GM10266 (cell line): ENCODE measurements at regions not wholly inside any gene's neighbourhood (a gene's known extent, or its start where the extent isn't known, plus 50 kb on each side); places are given as distances from the start of the nearest gene placed in this dataset.

ENCODE experiments used
- DNase-seq: peaks from one replicate; pipeline ENCODE4 v3.0.0; 2012; ENCODE audit errors: extremely low spot score
- TF ChIP-seq, protein P1 (sequence below): IDR thresholded peaks from 2 replicates; pipeline ENCODE4 v1.5.1; 2012; ENCODE audit warnings: mild to moderate bottlenecking, low read depth; ENCODE audit not compliant: control insufficient read depth, insufficient read depth; ENCODE audit errors: missing control alignments

DNA sequence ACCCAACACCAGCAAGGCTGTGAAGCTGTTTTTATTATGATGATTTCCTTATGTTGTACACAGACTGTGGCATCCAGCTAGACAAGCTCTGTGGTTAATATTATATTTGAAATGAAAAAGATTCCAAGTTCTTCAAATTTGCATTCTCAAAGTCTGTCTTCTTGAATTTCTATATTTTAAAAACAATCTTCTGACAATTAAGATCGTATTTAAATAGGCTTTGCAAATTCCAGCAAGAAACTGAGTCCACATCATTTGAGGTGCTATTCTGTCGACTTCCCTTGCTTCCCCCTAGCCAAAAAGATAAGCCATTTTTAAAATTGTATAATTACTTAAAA is 73.1 kb upstream of the TOMM7 start:
- TF ChIP-seq, protein P1, sequence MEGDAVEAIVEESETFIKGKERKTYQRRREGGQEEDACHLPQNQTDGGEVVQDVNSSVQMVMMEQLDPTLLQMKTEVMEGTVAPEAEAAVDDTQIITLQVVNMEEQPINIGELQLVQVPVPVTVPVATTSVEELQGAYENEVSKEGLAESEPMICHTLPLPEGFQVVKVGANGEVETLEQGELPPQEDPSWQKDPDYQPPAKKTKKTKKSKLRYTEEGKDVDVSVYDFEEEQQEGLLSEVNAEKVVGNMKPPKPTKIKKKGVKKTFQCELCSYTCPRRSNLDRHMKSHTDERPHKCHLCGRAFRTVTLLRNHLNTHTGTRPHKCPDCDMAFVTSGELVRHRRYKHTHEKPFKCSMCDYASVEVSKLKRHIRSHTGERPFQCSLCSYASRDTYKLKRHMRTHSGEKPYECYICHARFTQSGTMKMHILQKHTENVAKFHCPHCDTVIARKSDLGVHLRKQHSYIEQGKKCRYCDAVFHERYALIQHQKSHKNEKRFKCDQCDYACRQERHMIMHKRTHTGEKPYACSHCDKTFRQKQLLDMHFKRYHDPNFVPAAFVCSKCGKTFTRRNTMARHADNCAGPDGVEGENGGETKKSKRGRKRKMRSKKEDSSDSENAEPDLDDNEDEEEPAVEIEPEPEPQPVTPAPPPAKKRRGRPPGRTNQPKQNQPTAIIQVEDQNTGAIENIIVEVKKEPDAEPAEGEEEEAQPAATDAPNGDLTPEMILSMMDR: no peak
- DNase-seq: no peak

GRCh38 chr7:22895140-22895827 is 72.6 kb upstream of the TOMM7 start:
- no peak for DNase-seq
- TF ChIP-seq, protein P1: no peak

DNA sequence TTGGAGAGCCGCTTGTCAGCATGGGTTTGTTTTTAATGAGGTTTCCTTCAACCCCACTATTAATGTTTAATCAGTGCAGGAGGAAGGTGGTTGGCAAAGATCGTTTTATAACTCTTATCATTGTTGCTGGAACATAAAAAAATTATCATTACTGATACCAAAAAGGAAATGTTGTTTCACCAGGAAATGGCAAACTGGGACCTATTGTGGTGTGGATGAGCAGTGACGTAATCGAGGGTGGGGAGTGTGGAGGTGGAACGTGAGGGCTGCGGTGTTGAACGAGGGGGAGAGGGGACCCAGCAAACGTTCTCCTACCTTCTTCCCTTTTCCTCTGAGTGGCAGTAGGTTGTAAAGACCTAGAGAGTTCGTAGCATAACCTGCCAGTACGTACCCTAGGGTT is 71.9 kb upstream of the TOMM7 start:
- no peak for DNase-seq
- TF ChIP-seq, protein P1: no peak

GRCh38 chr7:22890773-22891172 is 68.1 kb upstream of the TOMM7 start:
- DNase-seq: no peak
- TF ChIP-seq, protein P1: no peak

DNA sequence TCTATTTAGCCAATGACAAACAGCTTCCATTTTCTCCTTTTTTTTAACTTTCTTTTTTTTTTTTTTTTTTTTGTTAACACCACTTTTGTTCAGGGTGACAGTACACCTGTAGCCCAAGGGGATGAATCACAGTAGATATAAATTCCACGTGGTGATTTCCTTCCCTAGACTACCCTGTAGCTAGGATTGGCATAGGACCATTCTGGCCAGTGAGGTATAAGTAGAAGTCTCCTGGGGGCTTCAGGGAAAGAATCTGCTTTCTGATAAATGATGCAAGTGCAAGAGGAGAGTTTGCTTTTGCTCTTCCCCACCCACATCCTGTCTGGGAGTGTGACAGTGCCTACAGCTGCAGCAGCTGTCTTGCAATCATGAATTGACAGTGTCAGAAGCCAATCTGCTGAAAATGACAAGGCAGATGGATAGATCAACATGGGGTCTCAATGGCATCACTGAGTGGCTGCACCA is 63.2 kb upstream of the TOMM7 start:
- TF ChIP-seq, protein P1: no peak
- peak; percentile 73 for DNase-seq

GRCh38 chr7:22884911-22885788 is 62.5 kb upstream of the TOMM7 start:
- TF ChIP-seq, protein P1: no peak
- peak; percentile 40 for DNase-seq

DNA sequence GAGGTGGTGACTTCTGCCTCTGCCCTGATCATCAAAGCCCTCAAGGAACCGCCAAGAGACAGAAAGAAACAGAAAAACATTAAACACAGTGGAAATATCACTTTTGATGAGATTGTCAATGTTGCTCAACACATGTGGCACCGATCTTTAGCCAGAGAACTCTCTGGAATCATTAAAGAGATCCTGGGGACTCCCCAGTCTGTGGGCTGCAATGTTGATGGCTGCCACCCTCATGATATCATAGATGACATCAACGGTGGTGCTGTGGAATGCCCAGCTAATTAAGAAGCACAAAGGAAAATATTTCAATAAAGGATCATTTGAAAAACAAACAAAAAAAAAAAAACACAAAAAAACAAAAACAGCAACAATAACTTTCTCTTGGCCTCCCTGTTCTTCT is 59.5 kb upstream of the TOMM7 start:
- no peak for DNase-seq
- TF ChIP-seq, protein P1: no peak
